Breast epithelium (tissue), 3 donors: ENCODE measurements at regions not wholly inside any gene's neighbourhood (a gene's known extent, or its start where the extent isn't known, plus 50 kb on each side); places are given as distances from the start of the nearest gene placed in this dataset.

Experiments
- CTCF ChIP-seq, 3 donors: fragments of 450-650 bp; IDR thresholded peaks; one replicate each; pipeline ENCODE4 v1.5.1; 2016 to 2017; ENCODE audit warnings: antibody characterized with exemption in 3 of 3, mild to moderate bottlenecking in 3 of 3, moderate library complexity in 3 of 3
- POLR2A ChIP-seq: fragments of 450-650 bp; IDR thresholded peaks from one replicate; pipeline ENCODE4 v1.6.1; 2016; ENCODE audit warnings: antibody characterized with exemption, mild to moderate bottlenecking, moderate library complexity
- POLR2AphosphoS5 ChIP-seq, 3 donors: sonication (generic); formaldehyde crosslinking; IDR thresholded peaks; one replicate each; pipeline ENCODE4 v1.6.1; 2017; ENCODE audit warnings: antibody characterized with exemption in 3 of 3

DNA sequence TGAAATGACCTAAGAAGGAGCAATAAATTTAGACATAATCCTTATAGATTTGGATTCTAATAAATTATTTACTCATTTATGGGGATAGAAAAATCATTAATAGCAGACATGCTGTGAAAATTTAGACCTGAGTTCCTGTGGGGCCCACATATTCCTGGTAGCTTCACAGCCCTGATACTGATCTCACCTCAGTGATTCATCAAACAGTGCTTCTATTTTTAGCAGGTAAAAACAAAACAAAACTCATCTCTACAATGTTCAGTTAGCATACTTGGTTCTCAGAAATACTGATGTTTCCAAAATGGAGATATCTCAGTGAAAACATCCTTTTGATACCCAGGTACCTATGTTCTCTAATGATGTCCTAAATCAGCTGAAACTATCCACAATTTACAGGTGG lies 841.1 kb upstream of the SORCS1 start:
- no peak for TF ChIP-seq CTCF (IDR thresholded peaks at IDR 0.05)
- no peak for TF ChIP-seq POLR2AphosphoS5 (IDR thresholded peaks at IDR 0.05)
- TF ChIP-seq POLR2A = no peak
